Thymus (tissue), 11 donors: ENCODE measurements at regions not wholly inside any gene's neighbourhood (a gene's known extent, or its start where the extent isn't known, plus 50 kb on each side); places are given as distances from the start of the nearest gene placed in this dataset.
A peak's percentile ranks its signal among the peaks of the same experiment; 100 is the strongest.
"Not testable (repeated sequence)": the region's sequence is repeated elsewhere in the genome, so short reads cannot be mapped to it uniquely, and the experiment has no call there.

Experiments
- DNase-seq, 9 donors: peaks; one replicate each; pipeline ENCODE4 v3.0.0-alpha.2; 2013; ENCODE audit warnings: low spot score in 9 of 9, low read depth in 6 of 9, missing footprints in 1 of 9
- H3K27ac ChIP-seq, 2 donors: one replicate each; pipeline ENCODE4 v1.5.1; 2013; ENCODE audit warnings: control low read depth in 1 of 2, low read depth in 1 of 2, low read length in 1 of 2, mild to moderate bottlenecking in 1 of 2, moderate library complexity in 1 of 2
- H3K27me3 ChIP-seq, 2 donors: one replicate each; pipeline ENCODE4 v1.5.1; 2013; ENCODE audit warnings: low read length in 1 of 2; ENCODE audit not compliant: control insufficient read depth in 2 of 2, insufficient read depth in 1 of 2
- H3K36me3 ChIP-seq, 2 donors: one replicate each; pipeline ENCODE4 v1.5.1; 2013; ENCODE audit warnings: low read length in 1 of 2, mild to moderate bottlenecking in 1 of 2, moderate library complexity in 1 of 2; ENCODE audit not compliant: control insufficient read depth in 2 of 2, insufficient read depth in 2 of 2
- H3K4me1 ChIP-seq, 2 donors: one replicate each; pipeline ENCODE4 v1.5.1; 2013; ENCODE audit warnings: low read length in 2 of 2; ENCODE audit not compliant: control insufficient read depth in 2 of 2, insufficient read depth in 2 of 2
- H3K4me3 ChIP-seq, 2 donors: one replicate each; pipeline ENCODE4 v1.5.1; 2013; ENCODE audit warnings: low read length in 2 of 2, control low read depth in 1 of 2, mild to moderate bottlenecking in 1 of 2
- H3K9me3 ChIP-seq, 2 donors: one replicate each; pipeline ENCODE4 v1.5.1; 2013; ENCODE audit warnings: low read length in 1 of 2, mild to moderate bottlenecking in 1 of 2; ENCODE audit not compliant: control insufficient read depth in 2 of 2, insufficient read depth in 1 of 2
- WGBS: extraction: QIAGEN DNeasy Blood & Tissue Kit; methylation state at CpG from one replicate; pipeline ENCODE4 v1.1.7; 2013; 5-methylcytosine and 5-hydroxymethylcytosine counted together
- donor health status: healthy.

DNA sequence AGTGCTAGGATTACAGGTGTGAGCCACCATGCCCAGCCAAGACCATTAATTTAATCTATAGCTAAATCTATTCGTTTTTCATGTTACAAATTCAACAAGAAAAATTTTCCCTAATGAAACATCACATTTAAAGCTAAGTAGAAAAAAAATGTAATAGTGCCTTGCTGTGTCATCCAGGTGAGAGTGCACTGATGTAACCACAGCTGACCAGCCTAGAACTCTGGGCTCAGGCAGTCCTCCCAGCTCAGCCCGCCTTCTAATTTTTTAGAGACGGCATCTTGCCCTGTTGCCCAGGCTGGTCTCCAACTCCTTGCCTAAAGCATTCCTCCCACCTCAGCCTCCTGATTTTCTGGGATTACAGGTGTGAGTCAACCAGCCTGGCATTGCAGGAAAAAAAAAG lies 109.0 kb downstream of the PPIAL4G start:
- DNase-seq: no peak
- peaks cover 0 to 34% of the 10 kb centered on the region in 2 donors for H3K4me1 ChIP-seq
- H3K27me3 ChIP-seq: peaks cover 0 to 3% of the 10 kb centered on the region in 2 donors
- no peaks in the 10 kb centered on the region for H3K36me3 ChIP-seq
- no peak overlapping the region for H3K4me3 ChIP-seq
- no peaks in the 10 kb centered on the region for H3K9me3 ChIP-seq
- WGBS: 96% methylated on average over 3 of the region's 3 CpGs
- H3K27ac ChIP-seq: peak overlapping the region in 1 of 2 donors; percentile 42

DNA sequence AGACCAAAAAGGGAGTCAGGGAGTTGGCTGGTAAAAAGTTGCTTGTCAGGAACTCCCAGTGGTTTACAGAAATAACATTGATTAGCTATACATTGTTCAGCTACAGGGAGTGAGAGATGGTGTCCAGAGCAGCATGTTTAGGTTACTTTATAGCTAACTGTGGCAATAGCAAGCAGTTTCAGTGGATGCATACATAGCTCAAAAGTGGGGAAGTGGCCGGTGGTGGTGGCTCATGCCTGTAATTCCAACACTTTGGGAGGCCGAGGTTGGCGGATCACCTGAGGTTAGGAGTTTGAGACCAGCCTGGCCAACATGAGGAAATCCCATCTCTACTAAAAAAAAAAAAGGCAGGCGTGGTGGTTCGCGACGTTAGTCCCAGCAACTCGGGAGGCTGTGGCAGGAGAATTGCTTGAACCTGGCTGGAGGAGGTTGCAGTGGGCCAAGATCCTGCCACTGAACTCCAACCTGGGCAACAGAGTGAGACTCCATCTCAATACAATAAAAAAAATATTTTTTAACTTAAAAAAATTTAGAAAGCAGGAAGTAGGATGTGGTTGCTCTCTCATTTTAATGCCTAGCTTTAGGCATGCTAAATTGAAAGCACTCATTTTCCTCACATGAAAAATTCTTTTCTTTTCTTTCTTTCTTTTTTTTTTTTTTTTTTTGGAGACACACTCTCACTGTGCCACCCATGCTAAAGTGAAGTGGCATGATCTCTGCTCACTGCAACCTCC lies 109.7 kb downstream of the PPIAL4G start:
- Histone ChIP-seq H3K4me1 (peaks cover 0 to 30% of the 10 kb centered on the region in 2 donors), H3K27me3 (no peaks in the 10 kb centered on the region), H3K36me3 (no peaks in the 10 kb centered on the region), H3K27ac (peak overlapping the region; percentile 64 to 77), H3K4me3 (no peak overlapping the region), H3K9me3 (no peaks in the 10 kb centered on the region)
- WGBS: 91% methylated on average over 8 of the region's 8 CpGs
- DNase-seq: peak in 1 of 9 donors; percentile 47

DNA sequence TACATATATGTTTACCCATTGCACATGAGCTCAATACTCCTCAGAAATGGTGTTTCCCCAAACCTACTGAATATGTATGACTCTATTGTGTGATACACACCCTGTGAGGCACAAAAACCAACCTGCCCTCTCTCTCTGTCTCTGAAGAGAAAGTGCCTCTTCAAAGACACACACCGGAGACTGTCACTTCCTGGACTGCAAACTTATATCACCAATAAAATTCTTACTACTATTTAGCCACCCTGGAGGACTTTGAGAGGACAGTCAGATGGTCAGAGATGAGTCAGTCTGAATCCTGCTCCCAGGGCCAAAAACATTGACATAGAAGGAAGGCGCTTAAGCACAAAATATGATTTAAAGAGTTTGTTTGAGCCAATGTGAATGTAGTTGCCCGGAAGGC lies 110.4 kb downstream of the PPIAL4G start:
- peak in 2 of 9 donors; percentile 30 to 66 for DNase-seq
- 70% methylated on average over 3 of the region's 3 CpGs for WGBS
- H3K4me1 ChIP-seq: peaks cover 0 to 30% of the 10 kb centered on the region in 2 donors
- H3K36me3 ChIP-seq: no peaks in the 10 kb centered on the region
- H3K4me3 ChIP-seq: no peak overlapping the region
- H3K27me3 ChIP-seq: no peaks in the 10 kb centered on the region
- peak overlapping the region; percentile 64 to 77 for H3K27ac ChIP-seq
- no peaks in the 10 kb centered on the region for H3K9me3 ChIP-seq

DNA sequence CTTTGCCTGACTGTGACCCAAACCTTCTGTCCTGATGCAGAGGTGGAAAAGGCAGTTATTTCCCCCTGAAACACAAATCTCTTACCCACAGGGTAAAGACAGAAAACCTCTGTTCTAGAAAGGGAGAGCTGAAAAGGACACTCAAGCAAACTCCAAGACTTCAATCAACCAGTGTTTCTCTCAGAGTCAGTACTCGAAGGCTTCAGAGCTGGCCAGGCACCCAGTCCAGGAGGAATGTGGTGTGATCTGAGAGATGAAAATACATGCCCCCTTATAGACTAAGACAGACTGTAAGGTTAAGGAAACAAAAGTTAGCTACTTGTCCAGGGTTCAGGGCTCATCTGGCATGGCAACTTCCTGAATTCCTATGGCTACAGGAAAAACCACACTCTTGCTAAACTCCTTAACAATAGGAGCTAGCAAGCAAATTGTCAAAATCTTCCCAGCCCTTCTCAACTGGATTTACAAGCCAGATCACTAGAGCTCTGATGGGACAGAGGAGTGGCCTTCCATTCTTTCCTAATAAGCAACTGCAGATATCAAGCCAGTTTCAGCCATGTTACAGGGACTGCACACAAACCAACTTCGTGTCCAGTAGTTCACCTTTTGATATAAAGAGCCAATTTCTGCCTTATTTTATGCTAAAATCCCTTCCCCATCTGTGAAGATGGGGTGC lies 110.9 kb downstream of the PPIAL4G start:
- H3K4me3 ChIP-seq, H3K36me3 ChIP-seq, DNase-seq, H3K27me3 ChIP-seq, H3K9me3 ChIP-seq: not testable (repeated sequence)
- Histone ChIP-seq H3K27ac (peak overlapping the region; percentile 36 to 64), H3K4me1 (peaks cover 0 to 30% of the 10 kb centered on the region in 2 donors)
- WGBS: 98% methylated on average over 2 of the region's 2 CpGs

DNA sequence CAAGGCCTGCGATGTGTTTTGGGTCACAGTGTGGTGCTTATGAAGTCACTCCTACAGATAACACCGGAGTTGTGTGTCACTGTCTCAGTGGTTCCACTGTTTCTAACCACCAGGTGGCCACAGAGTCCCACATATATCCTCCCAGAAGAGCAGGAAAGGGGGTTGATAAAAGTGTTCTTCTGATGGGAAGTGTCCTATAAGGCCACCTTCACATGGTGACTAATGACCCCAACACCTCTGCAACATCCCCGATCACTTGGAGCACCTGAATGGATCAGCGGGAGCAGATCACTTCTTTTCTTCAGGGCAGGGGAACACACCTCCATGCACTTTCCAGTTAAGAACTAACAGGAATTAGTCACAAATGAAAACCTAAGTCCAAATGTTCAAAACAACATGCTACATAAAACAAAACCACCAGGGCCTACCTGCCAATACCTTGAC lies 111.5 kb downstream of the PPIAL4G start:
- peak overlapping the region in 1 of 2 donors; percentile 14 for H3K27ac ChIP-seq

DNA sequence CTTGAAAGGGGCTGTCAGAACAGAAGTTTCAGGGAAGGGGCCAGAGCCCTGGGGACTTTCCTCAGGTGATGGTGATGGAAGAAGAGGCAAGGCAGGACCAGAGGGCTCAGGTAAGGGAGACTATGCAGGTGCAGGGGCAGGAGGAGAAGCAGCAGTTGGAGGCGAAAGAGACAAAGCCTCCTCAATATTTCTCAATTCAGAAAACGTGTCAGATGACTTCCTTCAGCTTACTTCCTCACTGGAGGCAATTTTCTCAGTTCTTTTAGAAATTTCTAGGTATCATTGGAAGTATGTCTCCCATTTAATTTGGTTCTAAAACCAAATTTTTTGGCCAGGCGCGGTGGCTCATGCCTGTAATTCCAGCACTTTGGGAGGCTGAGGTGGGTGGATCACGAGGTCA lies 112.4 kb downstream of the PPIAL4G start:
- not testable (repeated sequence) for H3K27me3 ChIP-seq

More for the DNA sequence above, 111.5 kb downstream of the PPIAL4G start:
- 19% methylated on average over 4 of the region's 4 CpGs for WGBS
- DNase-seq: peak; percentile 42 to 87 (median 70)
- not testable (repeated sequence) for H3K9me3 ChIP-seq, H3K36me3 ChIP-seq, H3K27me3 ChIP-seq, H3K4me3 ChIP-seq
- H3K4me1 ChIP-seq: peaks cover 0 to 30% of the 10 kb centered on the region in 2 donors

DNA sequence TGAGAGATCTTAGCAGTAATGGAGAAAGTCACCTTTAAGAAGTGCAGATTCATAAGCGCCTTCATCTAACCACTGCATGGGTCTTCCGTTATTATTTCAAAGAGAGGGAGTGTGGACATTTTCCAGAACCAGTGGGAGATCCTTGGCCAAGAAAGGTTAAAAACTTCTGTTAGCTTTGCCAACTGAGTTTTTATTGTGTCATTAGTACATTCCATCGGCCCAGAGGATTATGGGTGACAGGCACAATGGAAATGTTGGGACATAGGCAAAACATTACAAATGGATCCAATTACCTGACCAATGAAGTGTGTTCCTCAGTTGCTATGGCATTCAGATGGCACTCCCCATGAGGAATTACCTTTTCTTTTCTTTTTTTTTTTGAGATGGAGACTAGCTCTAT lies 115.5 kb downstream of the PPIAL4G start:
- Histone ChIP-seq H3K9me3 (no peaks in the 10 kb centered on the region), H3K4me1 (peaks cover 0 to 19% of the 10 kb centered on the region in 2 donors), H3K36me3 (no peaks in the 10 kb centered on the region), H3K27ac (no peak overlapping the region), H3K27me3 (peaks cover 6 to 20% of the 10 kb centered on the region in 2 donors), H3K4me3 (no peak overlapping the region)
- 97% methylated on average over 3 of the region's 3 CpGs for WGBS
- DNase-seq: no peak

More for the DNA sequence above, 112.4 kb downstream of the PPIAL4G start:
- peaks cover 0 to 30% of the 10 kb centered on the region in 2 donors for H3K4me1 ChIP-seq
- H3K9me3 ChIP-seq, H3K27ac ChIP-seq, H3K4me3 ChIP-seq, DNase-seq, H3K36me3 ChIP-seq: not testable (repeated sequence)
- WGBS: 76% methylated on average over 5 of the region's 5 CpGs

DNA sequence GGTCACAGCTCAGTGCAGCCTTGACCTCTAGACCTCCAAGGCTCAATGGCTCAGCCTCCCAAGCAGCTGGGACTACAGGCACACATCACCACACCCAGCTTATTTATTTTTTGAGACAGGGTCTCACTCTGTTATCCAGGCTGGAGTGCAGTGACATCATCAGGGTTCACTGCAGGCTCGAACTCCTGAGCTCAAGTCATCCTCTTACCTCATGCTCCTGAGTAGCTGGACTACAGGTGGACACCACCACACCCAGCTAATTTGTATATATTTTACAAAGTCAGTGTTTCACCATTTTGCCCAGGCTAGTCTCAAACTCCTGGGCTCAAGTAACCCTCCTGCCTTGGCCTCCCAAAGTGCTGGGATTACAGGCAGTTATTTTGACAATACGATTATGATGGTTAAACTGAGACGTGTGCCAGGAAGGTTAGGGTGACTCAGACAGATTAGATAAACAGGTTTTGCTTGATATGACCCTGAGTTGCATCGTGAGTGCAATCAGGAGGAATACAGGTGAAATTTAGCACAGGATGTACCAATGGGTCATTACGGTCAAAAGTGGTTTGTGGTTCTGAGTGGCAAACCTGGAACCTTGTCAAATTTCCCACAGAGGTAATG lies 116.9 kb downstream of the PPIAL4G start:
- WGBS: 93% methylated on average over 5 of the region's 5 CpGs
- H3K4me1 ChIP-seq: peaks cover 4 to 21% of the 10 kb centered on the region in 2 donors
- H3K4me3 ChIP-seq, H3K27ac ChIP-seq, H3K36me3 ChIP-seq, H3K9me3 ChIP-seq, DNase-seq: not testable (repeated sequence)
- peaks cover 13 to 34% of the 10 kb centered on the region in 2 donors for H3K27me3 ChIP-seq

DNA sequence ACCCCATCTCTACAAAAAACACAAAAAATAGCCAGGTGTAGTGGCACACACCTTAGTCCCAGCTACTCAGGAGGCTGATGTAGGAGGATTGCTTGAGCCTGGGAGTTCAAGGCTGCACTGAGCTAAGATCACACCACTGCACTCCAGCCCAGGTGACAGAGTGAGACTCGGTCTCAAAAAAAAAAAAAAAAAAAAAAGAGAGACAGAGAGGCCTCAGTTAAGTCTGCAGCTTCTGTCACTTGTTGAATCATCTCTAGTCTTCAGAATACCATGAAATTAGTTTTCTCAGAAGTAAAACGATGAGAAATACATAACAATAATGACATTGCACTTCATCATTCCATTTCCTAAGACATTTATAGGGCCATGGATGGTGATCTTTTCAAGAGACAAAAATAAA lies 118.0 kb downstream of the PPIAL4G start:
- H3K4me3 ChIP-seq, H3K27ac ChIP-seq: not testable (repeated sequence)

More for the DNA sequence above, 118.0 kb downstream of the PPIAL4G start:
- WGBS: 89% methylated on average over 2 of the region's 2 CpGs
- Histone ChIP-seq H3K4me1 (peaks cover 4 to 17% of the 10 kb centered on the region in 2 donors), H3K27me3 (peaks cover 13 to 44% of the 10 kb centered on the region in 2 donors)
- not testable (repeated sequence) for H3K9me3 ChIP-seq, H3K36me3 ChIP-seq, DNase-seq
